ENCODE measurements at regions not wholly inside any gene's neighbourhood (a gene's known extent, or its start where the extent isn't known, plus 50 kb on each side); places are given as distances from the start of the nearest gene placed in this dataset.

DNA sequence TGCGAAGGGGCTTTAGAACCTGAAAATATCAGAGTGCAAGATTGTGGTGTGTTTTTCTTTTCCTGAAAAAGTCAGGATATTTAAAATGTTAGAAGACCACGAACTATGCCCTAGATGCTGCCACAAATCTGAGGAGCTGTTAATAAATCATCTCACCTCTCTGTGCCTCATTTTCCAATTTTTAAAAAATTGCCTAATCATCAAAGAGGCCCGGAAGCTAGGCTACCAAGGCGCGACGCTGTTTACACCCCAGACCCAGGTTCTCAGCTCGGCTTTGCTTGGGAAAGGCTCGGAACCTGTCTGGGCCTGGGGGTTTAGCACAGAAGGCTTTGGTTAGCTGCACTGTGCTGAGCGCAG lies 409.6 kb downstream of the BCOR start:
- TF ChIP-seq, protein P1, sequence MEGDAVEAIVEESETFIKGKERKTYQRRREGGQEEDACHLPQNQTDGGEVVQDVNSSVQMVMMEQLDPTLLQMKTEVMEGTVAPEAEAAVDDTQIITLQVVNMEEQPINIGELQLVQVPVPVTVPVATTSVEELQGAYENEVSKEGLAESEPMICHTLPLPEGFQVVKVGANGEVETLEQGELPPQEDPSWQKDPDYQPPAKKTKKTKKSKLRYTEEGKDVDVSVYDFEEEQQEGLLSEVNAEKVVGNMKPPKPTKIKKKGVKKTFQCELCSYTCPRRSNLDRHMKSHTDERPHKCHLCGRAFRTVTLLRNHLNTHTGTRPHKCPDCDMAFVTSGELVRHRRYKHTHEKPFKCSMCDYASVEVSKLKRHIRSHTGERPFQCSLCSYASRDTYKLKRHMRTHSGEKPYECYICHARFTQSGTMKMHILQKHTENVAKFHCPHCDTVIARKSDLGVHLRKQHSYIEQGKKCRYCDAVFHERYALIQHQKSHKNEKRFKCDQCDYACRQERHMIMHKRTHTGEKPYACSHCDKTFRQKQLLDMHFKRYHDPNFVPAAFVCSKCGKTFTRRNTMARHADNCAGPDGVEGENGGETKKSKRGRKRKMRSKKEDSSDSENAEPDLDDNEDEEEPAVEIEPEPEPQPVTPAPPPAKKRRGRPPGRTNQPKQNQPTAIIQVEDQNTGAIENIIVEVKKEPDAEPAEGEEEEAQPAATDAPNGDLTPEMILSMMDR (conservative IDR thresholded peaks at IDR 0.05; ENCODE audit: low read depth, low read length), result no peak
- TF ChIP-seq POLR2A (IDR thresholded peaks at IDR 0.05; ENCODE audit: low read depth, low read length) (no peak), RCOR1 (IDR thresholded peaks at IDR 0.05; ENCODE audit: insufficient replicate concordance, low read length) (no peak), RAD21 (IDR thresholded peaks at IDR 0.05; ENCODE audit: low read length) (no peak), CEBPB (IDR thresholded peaks at IDR 0.05; ENCODE audit: low read depth, low read length) (no peak), MAZ (IDR thresholded peaks at IDR 0.05; ENCODE audit: borderline replicate concordance, low read depth, low read length) (no peak)
- TF ChIP-seq, protein P2, sequence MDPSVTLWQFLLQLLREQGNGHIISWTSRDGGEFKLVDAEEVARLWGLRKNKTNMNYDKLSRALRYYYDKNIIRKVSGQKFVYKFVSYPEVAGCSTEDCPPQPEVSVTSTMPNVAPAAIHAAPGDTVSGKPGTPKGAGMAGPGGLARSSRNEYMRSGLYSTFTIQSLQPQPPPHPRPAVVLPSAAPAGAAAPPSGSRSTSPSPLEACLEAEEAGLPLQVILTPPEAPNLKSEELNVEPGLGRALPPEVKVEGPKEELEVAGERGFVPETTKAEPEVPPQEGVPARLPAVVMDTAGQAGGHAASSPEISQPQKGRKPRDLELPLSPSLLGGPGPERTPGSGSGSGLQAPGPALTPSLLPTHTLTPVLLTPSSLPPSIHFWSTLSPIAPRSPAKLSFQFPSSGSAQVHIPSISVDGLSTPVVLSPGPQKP (IDR thresholded peaks at IDR 0.05; ENCODE audit: borderline replicate concordance, low read depth, low read length), result no peak

Data from IMR-90 (cell line).